K562 (cell line): ENCODE measurements at regions not wholly inside any gene's neighbourhood (a gene's known extent, or its start where the extent isn't known, plus 50 kb on each side); places are given as distances from the start of the nearest gene placed in this dataset.

Source experiments
- ATAC-seq: fragments of 200-7000 bp; cut with Tn5 transposase; 3 replicates; pipeline ENCODE4 v1.9.1; 2020; ENCODE audit warnings: moderate library complexity
- BruUV-seq: library from RNA; stranded (reverse); fragments of 400-500 nt; replicated peaks from 2 replicates; lab custom pipeline; 2021; lab: Mats Ljungman, UMichigan
- CTCF ChIA-PET: fragments of 300-600 bp; formaldehyde crosslinking; extraction: SDS; loops from one replicate; lab custom pipeline; 2021; ENCODE audit warnings: low intra/inter-chr PET ratio; lab: Yijun Ruan, JAX
- POLR2A ChIA-PET: fragments of 300-600, 350-650 bp; sonication (Branson Sonifier 250); formaldehyde crosslinking; extraction: SDS; loops from one replicate; lab custom pipeline; 2021; ENCODE audit warnings: antibody characterized with exemption, inconsistent platforms; lab: Yijun Ruan, JAX
- DNase-seq, 4 experiments: peaks; one replicate each; pipeline versions ENCODE4 v3.0.0 to v3.0.0-alpha.2; 2011 to 2018; ENCODE audit warnings: low spot score in 3 of 4, mixed read lengths in 3 of 4; ENCODE audit errors: extremely low read depth in 1 of 4
- FAIRE-seq: peaks from 2 replicates; lab custom pipeline; 2011; peaks lifted over from hg19 to GRCh38; lab: Jason Lieb, UNC
- H2AFZ ChIP-seq: 2 replicates; pipeline ENCODE4 v1.6.0; 2011; ENCODE audit warnings: low read depth, low read length, control low read depth, inconsistent platforms
- H3K27ac ChIP-seq: fragments of 200-600 bp; 3 replicates; pipeline ENCODE4 v1.8.0; 2011; ENCODE audit warnings: low read depth, mild to moderate bottlenecking, control low read depth, inconsistent platforms, low read length, moderate library complexity, mixed read lengths; ENCODE audit errors: extremely low read depth
- H3K27me3 ChIP-seq, 2 experiments: fragments of 300-600 bp in 1 of 2; 2 replicates in 1 of 2; 3 replicates in 1 of 2; pipeline versions ENCODE4 v1.6.0 to v1.8.0; 2011; ENCODE audit warnings: inconsistent platforms in 2 of 2, low read length in 2 of 2, mild to moderate bottlenecking in 1 of 2, mixed read lengths in 1 of 2, moderate library complexity in 1 of 2; ENCODE audit not compliant: control insufficient read depth in 2 of 2, insufficient read depth in 2 of 2
- H3K36me3 ChIP-seq: fragments of 300-600 bp; 3 replicates; pipeline ENCODE4 v1.8.0; 2011; ENCODE audit warnings: mild to moderate bottlenecking, low read length, inconsistent platforms; ENCODE audit not compliant: control insufficient read depth, insufficient read depth
- H3K4me1 ChIP-seq, 2 experiments: fragments of 200-600 bp in 1 of 2; replicated peaks in 1 of 2; 2 replicates in 1 of 2; 3 replicates in 1 of 2; pipeline versions ENCODE4 v1.5.1 to v1.8.0; 2011; ENCODE audit warnings: inconsistent platforms in 2 of 2, low read length in 2 of 2, mild to moderate bottlenecking in 1 of 2, mixed read lengths in 1 of 2, moderate library complexity in 1 of 2; ENCODE audit not compliant: control insufficient read depth in 2 of 2, insufficient read depth in 2 of 2
- H3K4me2 ChIP-seq: 2 replicates; pipeline ENCODE4 v1.6.1; 2011; ENCODE audit warnings: low read length, control low read depth, inconsistent platforms, mixed read lengths; ENCODE audit not compliant: insufficient read depth
- H3K4me3 ChIP-seq: fragments of 200-600 bp; sonication (generic), shearing (Covaris generic); 2 replicates; pipeline ENCODE4 v1.5.1; 2016; ENCODE audit warnings: control low read depth, inconsistent platforms
- H3K79me2 ChIP-seq: fragments of 200-600 bp; 3 replicates; pipeline ENCODE4 v1.8.0; 2011; ENCODE audit warnings: low read length, inconsistent platforms; ENCODE audit not compliant: control insufficient read depth, insufficient read depth
- H3K9ac ChIP-seq, 2 experiments: 2 replicates each; pipeline versions ENCODE4 v1.6.0 to v1.6.1; 2011; ENCODE audit warnings: low read depth in 2 of 2, low read length in 2 of 2, control low read depth in 1 of 2, inconsistent platforms in 1 of 2, mild to moderate bottlenecking in 1 of 2, mixed read lengths in 1 of 2; ENCODE audit not compliant: insufficient read depth in 1 of 2
- H3K9me1 ChIP-seq: one replicate; pipeline ENCODE4 v1.6.0; 2011; ENCODE audit warnings: inconsistent platforms, mild to moderate bottlenecking, low read length, moderate library complexity; ENCODE audit not compliant: control insufficient read depth, insufficient read depth
- H3K9me3 ChIP-seq: replicated peaks from 2 replicates; pipeline ENCODE4 v1.5.1; 2011; ENCODE audit warnings: low read depth, low read length, inconsistent platforms; ENCODE audit not compliant: control insufficient read depth, insufficient read depth
- H4K20me1 ChIP-seq: replicated peaks from 2 replicates; pipeline ENCODE4 v1.6.1; 2011; ENCODE audit warnings: low read length, inconsistent platforms, mixed read lengths; ENCODE audit not compliant: control insufficient read depth, insufficient read depth
- CBFA2T2 ChIP-seq: fragments of 450-650 bp; conservative IDR thresholded peaks from 2 replicates; pipeline ENCODE4 v1.6.1; 2017; ENCODE audit warnings: mild to moderate bottlenecking
- CC2D1A ChIP-seq: fragments of 450-650 bp; IDR thresholded peaks from 2 replicates; pipeline ENCODE4 v1.6.1; 2017; ENCODE audit warnings: mild to moderate bottlenecking
- CXXC5 ChIP-seq: fragments of 250-450 bp; sonication (Bioruptor Pico); IDR thresholded peaks from 2 replicates; pipeline ENCODE4 v1.8.0; 2022; ENCODE audit warnings: inconsistent platforms, mild to moderate bottlenecking, moderate library complexity
- DPF2 ChIP-seq: fragments of 450-650 bp; IDR thresholded peaks from 2 replicates; pipeline ENCODE4 v1.6.1; 2016
- ETS2 ChIP-seq: IDR thresholded peaks from 2 replicates; pipeline ENCODE4 v1.6.1; 2016; ENCODE audit warnings: borderline replicate concordance, missing genetic modification characterization, mild to moderate bottlenecking, moderate library complexity, missing compliant biosample characterization; ENCODE audit not compliant: poor library complexity, severe bottlenecking
- GATAD2A ChIP-seq: fragments of 450-650 bp; IDR thresholded peaks from 2 replicates; pipeline ENCODE4 v1.6.1; 2017
- GATAD2B ChIP-seq: fragments of 450-650 bp; IDR thresholded peaks from 2 replicates; pipeline ENCODE4 v1.6.1; 2017; ENCODE audit warnings: mild to moderate bottlenecking, borderline replicate concordance
- HIVEP1 ChIP-seq: fragments of 250-450 bp; sonication (Bioruptor Pico); IDR thresholded peaks from 2 replicates; pipeline ENCODE4 v1.4.0; 2020; ENCODE audit warnings: mild to moderate bottlenecking
- MCM7 ChIP-seq, 2 experiments: fragments of 450-650 bp; IDR thresholded peaks; 2 replicates each; pipeline ENCODE4 v1.6.1; 2016 to 2018
- POLR2G ChIP-seq: fragments of 200-400 bp; formaldehyde crosslinking; IDR thresholded peaks from 2 replicates; pipeline ENCODE4 v1.6.1; 2017; ENCODE audit warnings: low read depth, mild to moderate bottlenecking, antibody characterized with exemption, low read length, moderate library complexity
- POLR3G ChIP-seq: IDR thresholded peaks from 2 replicates; pipeline ENCODE4 v1.6.1; 2011; ENCODE audit not compliant: insufficient read length, insufficient replicate concordance; ENCODE audit errors: extremely low read depth
- SMARCE1 ChIP-seq: fragments of 450-650 bp; IDR thresholded peaks from 2 replicates; pipeline ENCODE4 v1.7.1; 2016; ENCODE audit warnings: mild to moderate bottlenecking
- SREBF2 ChIP-seq: sonication (generic); formaldehyde crosslinking; IDR thresholded peaks from 2 replicates; pipeline ENCODE4 v1.4.0; 2020; ENCODE audit warnings: mild to moderate bottlenecking, missing genetic modification reagents
- TAF7 ChIP-seq: fragments of 450-650 bp; IDR thresholded peaks from 2 replicates; pipeline ENCODE4 v1.6.1; 2016; ENCODE audit warnings: missing genetic modification characterization, missing compliant biosample characterization
- TCF3 ChIP-seq: sonication (generic); formaldehyde crosslinking; IDR thresholded peaks from 2 replicates; pipeline ENCODE4 v1.4.0; 2020; ENCODE audit warnings: mild to moderate bottlenecking, missing genetic modification reagents
- XRCC4 ChIP-seq: IDR thresholded peaks from one replicate; pipeline ENCODE4 v1.6.1; 2011; ENCODE audit not compliant: insufficient read depth, insufficient read length; ENCODE audit errors: extremely low read depth
- ZNF134 ChIP-seq: fragments of 250-450 bp; sonication (Bioruptor Pico); conservative IDR thresholded peaks from 2 replicates; pipeline ENCODE4 v1.4.0; 2020
- ZNF23 ChIP-seq: fragments of 250-450 bp; sonication (Bioruptor Pico); IDR thresholded peaks from 2 replicates; pipeline ENCODE4 v1.4.0; 2020; ENCODE audit warnings: mild to moderate bottlenecking
- WGBS: fragments of 100-300 bp; shearing (Covaris generic); methylation state at CpG from one replicate; pipeline ENCODE4 v1.1.6; 2016; ENCODE audit warnings: low coverage, mixed read lengths; ENCODE audit not compliant: insufficient coverage; ENCODE audit errors: missing lambda C conversion rate; 5-methylcytosine and 5-hydroxymethylcytosine counted together
- in situ Hi-C: fragments of 300-500 bp; cut with MboI; formaldehyde crosslinking; loops from 4 replicates; pipeline ENCODE4 v1.15.0; 2018; ENCODE audit warnings: inconsistent platforms, mixed read lengths
- intact Hi-C: fragments of 100-400 bp; cut with micrococcal nuclease; formaldehyde crosslinking; loops from 2 replicates; pipeline ENCODE4 v1.14.2; 2022
- TF ChIP-seq, protein P1 (sequence below), 2 experiments: fragments of 450-650 bp in 1 of 2; sonication (generic) in 1 of 2; formaldehyde crosslinking in 1 of 2; IDR thresholded peaks in 1 of 2; conservative IDR thresholded peaks in 1 of 2; 2 replicates each; pipeline versions ENCODE4 v1.6.1 to v1.8.1; 2016 to 2023; ENCODE audit warnings: mild to moderate bottlenecking in 2 of 2, moderate library complexity in 2 of 2, inconsistent platforms in 1 of 2, missing genetic modification reagents in 1 of 2

DNA sequence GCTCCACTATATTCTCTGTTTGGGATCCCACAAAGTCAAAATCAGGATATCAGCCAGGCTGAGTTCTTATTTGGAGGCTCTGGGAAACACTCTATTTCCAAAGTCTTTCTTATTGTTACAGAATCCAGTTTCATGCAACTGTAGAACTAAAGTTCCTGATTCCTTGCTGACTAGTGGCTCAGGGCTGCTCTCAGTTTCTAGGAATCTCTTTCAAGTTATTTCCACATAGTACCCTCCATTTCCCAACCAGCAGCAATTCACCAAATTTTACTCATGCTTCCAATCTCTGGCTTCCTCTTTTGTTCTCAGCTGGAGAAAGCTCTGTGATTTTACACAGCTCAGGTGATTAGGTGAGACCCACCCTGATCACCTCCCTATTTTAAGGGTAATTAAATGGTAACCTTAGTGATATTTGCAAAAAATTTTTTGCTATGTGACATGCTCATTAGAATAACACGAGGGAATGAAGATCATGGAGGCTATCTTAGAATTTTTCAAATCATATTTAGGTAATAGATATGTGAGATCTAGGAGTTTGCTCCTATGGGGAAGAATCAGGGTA is 794.9 kb upstream of the ARRDC3 start:
- no peak overlapping the region for H3K9ac ChIP-seq
- WGBS, result 0% methylated on average over 1 of the region's 1 CpG
- H3K27ac ChIP-seq, result no peak overlapping the region
- no peak overlapping the region for H3K4me2 ChIP-seq
- BruUV-seq, result no TSS peak
- DNase-seq, result no peak
- ATAC-seq, result no peak
- no peaks in the 10 kb centered on the region for H3K79me2 ChIP-seq
- H3K9me1 ChIP-seq, result no peaks in the 10 kb centered on the region
- no peaks in the 10 kb centered on the region for H3K36me3 ChIP-seq
- no peak overlapping the region for H3K4me3 ChIP-seq
- TF ChIP-seq GATAD2B (no peak), ZNF134 (0 out of 2 replicates have a peak, but pooled peaks have one; percentile 17)
- intact Hi-C loops (no loop called here), in situ Hi-C loops (no loop called here)
- no peaks in the 10 kb centered on the region for H3K9me3 ChIP-seq
- ChIA-PET CTCF (no interaction called here), POLR2A (no interaction called here)
- no peaks in the 10 kb centered on the region for H4K20me1 ChIP-seq
- no peak overlapping the region for H2AFZ ChIP-seq
- H3K4me1 ChIP-seq, result no peaks in the 10 kb centered on the region
- no peak for FAIRE-seq
- H3K27me3 ChIP-seq, result no peaks in the 10 kb centered on the region

DNA sequence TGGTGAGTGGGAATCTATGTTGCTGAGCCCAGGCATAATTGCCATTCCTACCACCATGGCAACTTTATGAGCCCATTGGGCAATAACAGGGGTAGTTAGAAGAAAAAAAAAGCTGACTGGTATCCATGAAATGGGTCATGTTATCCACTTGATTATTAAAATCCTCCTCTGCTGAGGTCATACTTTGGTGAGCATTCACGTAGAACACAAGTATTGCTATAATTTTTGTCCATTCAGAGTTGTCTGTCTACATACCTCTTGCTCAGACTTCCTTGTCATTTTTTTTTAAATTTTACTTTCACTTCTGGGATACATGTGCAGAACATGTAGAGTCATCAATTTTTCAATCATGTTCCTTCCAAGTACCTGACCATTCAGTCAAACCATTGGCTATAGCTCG is 780.8 kb upstream of the ARRDC3 start:
- CTCF ChIA-PET, result no interaction called here
- no peaks in the 10 kb centered on the region for H3K79me2 ChIP-seq
- 0% methylated on average over 2 of the region's 2 CpGs for WGBS
- TF ChIP-seq XRCC4 (no peak), CBFA2T2 (no peak), SREBF2 (CRISPR knock-in tag) (no peak), MCM7 (IDR thresholded peaks at IDR 0.05) (no peak), GATAD2A (no peak), ETS2 (tag) (no peak), CXXC5 (CRISPR knock-in tag) (no peak), POLR2G (no peak), ZNF23 (CRISPR knock-in tag) (no peak), HIVEP1 (CRISPR knock-in tag) (no peak), DPF2 (no peak), TCF3 (no peak), POLR3G (no peak), TAF7 (tag) (no peak), CC2D1A (no peak), SMARCE1 (no peak)
- TF ChIP-seq, protein P1, sequence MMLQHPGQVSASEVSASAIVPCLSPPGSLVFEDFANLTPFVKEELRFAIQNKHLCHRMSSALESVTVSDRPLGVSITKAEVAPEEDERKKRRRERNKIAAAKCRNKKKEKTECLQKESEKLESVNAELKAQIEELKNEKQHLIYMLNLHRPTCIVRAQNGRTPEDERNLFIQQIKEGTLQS (IDR thresholded peaks at IDR 0.05), result no peak
- TF ChIP-seq, protein P1 (CRISPR knock-in tag; conservative IDR thresholded peaks at IDR 0.05), result no peak

More for the DNA sequence above, 780.8 kb upstream of the ARRDC3 start:
- POLR2A ChIA-PET, result no interaction called here
- no peak for FAIRE-seq
- Histone ChIP-seq H3K9me1 (no peaks in the 10 kb centered on the region), H4K20me1 (no peaks in the 10 kb centered on the region), H3K4me2 (no peak overlapping the region), H3K27me3 (no peaks in the 10 kb centered on the region), H3K27ac (no peak overlapping the region), H3K9ac (no peak overlapping the region), H3K9me3 (0 out of 2 replicates have a peak, but pooled peaks cover 2% of the 10 kb centered on the region), H3K36me3 (no peaks in the 10 kb centered on the region), H2AFZ (no peak overlapping the region), H3K4me3 (no peak overlapping the region), H3K4me1 (no peaks in the 10 kb centered on the region)
- in situ Hi-C loops (no loop called here), intact Hi-C loops (no loop called here)
- ATAC-seq, result no peak
- DNase-seq, result no peak
- BruUV-seq, result no TSS peak
